Loucy (cell line): ENCODE measurements at regions not wholly inside any gene's neighbourhood (a gene's known extent, or its start where the extent isn't known, plus 50 kb on each side); places are given as distances from the start of the nearest gene placed in this dataset.

Experiments
- H2AFZ ChIP-seq: fragments of 200-600 bp; sonication (generic); 2 replicates; pipeline ENCODE4 v1.6.0; 2016; ENCODE audit warnings: antibody characterized with exemption, mild to moderate bottlenecking, low read length, moderate library complexity
- H3F3A ChIP-seq: fragments of 200-600 bp; 2 replicates; pipeline ENCODE4 v1.6.0; 2016; ENCODE audit warnings: antibody characterized with exemption, low read depth, mild to moderate bottlenecking
- H3K27me3 ChIP-seq: fragments of 200-600 bp; sonication (generic); 2 replicates; pipeline ENCODE4 v1.6.1; 2014; ENCODE audit warnings: low read length, mild to moderate bottlenecking; ENCODE audit not compliant: insufficient read depth, poor library complexity, severe bottlenecking
- H3K36me3 ChIP-seq: fragments of 200-600 bp; sonication (generic); 2 replicates; pipeline ENCODE4 v1.6.1; 2016; ENCODE audit warnings: low read length; ENCODE audit not compliant: insufficient read depth
- H3K4me1 ChIP-seq: fragments of 200-600 bp; sonication (generic); 2 replicates; pipeline ENCODE4 v1.5.1; 2014; ENCODE audit warnings: low read length, mild to moderate bottlenecking; ENCODE audit not compliant: insufficient read depth, poor library complexity, severe bottlenecking
- H3K4me2 ChIP-seq: fragments of 200-600 bp; sonication (generic); 2 replicates; pipeline ENCODE4 v1.6.0; 2014; ENCODE audit warnings: antibody characterized with exemption, low read length, low read depth, mild to moderate bottlenecking; ENCODE audit not compliant: poor library complexity, severe bottlenecking
- H3K4me3 ChIP-seq: fragments of 200-600 bp; sonication (generic); 2 replicates; pipeline ENCODE4 v1.5.1; 2014; ENCODE audit warnings: low read length, mild to moderate bottlenecking, mixed read lengths; ENCODE audit not compliant: poor library complexity, severe bottlenecking
- H3K79me2 ChIP-seq: fragments of 200-600 bp; sonication (generic); 2 replicates; pipeline ENCODE4 v1.6.1; 2014; ENCODE audit warnings: low read length; ENCODE audit not compliant: insufficient read depth
- H3K9ac ChIP-seq: fragments of 200-600 bp; sonication (generic); 2 replicates; pipeline ENCODE4 v1.6.0; 2014; ENCODE audit warnings: mild to moderate bottlenecking, low read depth, low read length, moderate library complexity; ENCODE audit not compliant: poor library complexity, severe bottlenecking
- H3K9me2 ChIP-seq: fragments of 200-600 bp; sonication (generic); replicated peaks from 2 replicates; pipeline ENCODE4 v1.6.1; 2016; ENCODE audit warnings: low read depth, low read length, mixed read lengths
- H3K9me3 ChIP-seq: fragments of 200-600 bp; sonication (generic); 2 replicates; pipeline ENCODE4 v1.6.1; 2014; ENCODE audit warnings: mild to moderate bottlenecking, antibody characterized with exemption, low read length, low read depth; ENCODE audit not compliant: insufficient read depth
- H4K20me1 ChIP-seq: fragments of 200-600 bp; sonication (generic); 2 replicates; pipeline ENCODE4 v1.6.0; 2014; ENCODE audit warnings: antibody characterized with exemption, low read length, mild to moderate bottlenecking; ENCODE audit not compliant: insufficient read depth, poor library complexity, severe bottlenecking
- CTCF ChIP-seq: fragments of 200-600 bp; sonication (generic); conservative IDR thresholded peaks from 2 replicates; pipeline ENCODE4 v1.5.1; 2014; ENCODE audit warnings: mild to moderate bottlenecking, antibody characterized with exemption, low read length
- EZH2phosphoT487 ChIP-seq: fragments of 200-600 bp; IDR thresholded peaks from 2 replicates; pipeline ENCODE4 v1.6.1; 2018; ENCODE audit warnings: antibody characterized with exemption, mild to moderate bottlenecking, moderate library complexity, borderline replicate concordance

GRCh38 chr18:40863801-40864200, 1091.2 kb upstream of the PIK3C3 start:
- Histone ChIP-seq H3F3A (no peaks in the 10 kb centered on the region), H4K20me1 (no peaks in the 10 kb centered on the region), H3K79me2 (no peaks in the 10 kb centered on the region)

GRCh38 chr18:40860189-40860588, 1094.8 kb upstream of the PIK3C3 start:
- Histone ChIP-seq H3K9me2 (no peaks in the 10 kb centered on the region), H3K4me1 (no peaks in the 10 kb centered on the region), H3K4me3 (no peak overlapping the region), H3K9me3 (peaks cover 4% of the 10 kb centered on the region; the same call in 1 of the 2 replicates), H3K79me2 (no peaks in the 10 kb centered on the region), H3K9ac (no peak overlapping the region), H3K36me3 (no peaks in the 10 kb centered on the region), H3K4me2 (no peak overlapping the region), H2AFZ (no peak overlapping the region), H4K20me1 (no peaks in the 10 kb centered on the region), H3F3A (no peaks in the 10 kb centered on the region), H3K27me3 (no peaks in the 10 kb centered on the region)
- TF ChIP-seq EZH2phosphoT487 (no peak), CTCF (no peak)

More at GRCh38 chr18:40863801-40864200, 1091.2 kb upstream of the PIK3C3 start:
- no peaks in the 10 kb centered on the region for H3K36me3 ChIP-seq
- H3K9ac ChIP-seq = no peak overlapping the region
- no peaks in the 10 kb centered on the region for H3K4me1 ChIP-seq
- no peaks in the 10 kb centered on the region for H3K9me2 ChIP-seq
- H2AFZ ChIP-seq = no peak overlapping the region
- no peak overlapping the region for H3K4me3 ChIP-seq
- H3K4me2 ChIP-seq = no peak overlapping the region
- TF ChIP-seq EZH2phosphoT487 = no peak
- no peak for TF ChIP-seq CTCF
- peaks cover 4% of the 10 kb centered on the region; the same call in 1 of the 2 replicates for H3K9me3 ChIP-seq
- no peaks in the 10 kb centered on the region for H3K27me3 ChIP-seq

GRCh38 chr18:40855661-40856060, 1099.4 kb upstream of the PIK3C3 start:
- no peaks in the 10 kb centered on the region for H3K36me3 ChIP-seq
- no peaks in the 10 kb centered on the region; the same call in 1 of the 2 replicates for H3K9me3 ChIP-seq
- no peaks in the 10 kb centered on the region for H3K79me2 ChIP-seq
- H3K9me2 ChIP-seq = no peaks in the 10 kb centered on the region
- no peaks in the 10 kb centered on the region for H3K27me3 ChIP-seq
- no peaks in the 10 kb centered on the region for H4K20me1 ChIP-seq
- no peak overlapping the region for H3K9ac ChIP-seq
- H3F3A ChIP-seq = no peaks in the 10 kb centered on the region
- no peak overlapping the region for H2AFZ ChIP-seq
- H3K4me3 ChIP-seq = no peak overlapping the region
- no peak overlapping the region for H3K4me2 ChIP-seq
- TF ChIP-seq CTCF = no peak
- TF ChIP-seq EZH2phosphoT487 = no peak
- H3K4me1 ChIP-seq = no peaks in the 10 kb centered on the region
